ENCODE measurements at regions not wholly inside any gene's neighbourhood (a gene's known extent, or its start where the extent isn't known, plus 50 kb on each side); places are given as distances from the start of the nearest gene placed in this dataset.

DNA sequence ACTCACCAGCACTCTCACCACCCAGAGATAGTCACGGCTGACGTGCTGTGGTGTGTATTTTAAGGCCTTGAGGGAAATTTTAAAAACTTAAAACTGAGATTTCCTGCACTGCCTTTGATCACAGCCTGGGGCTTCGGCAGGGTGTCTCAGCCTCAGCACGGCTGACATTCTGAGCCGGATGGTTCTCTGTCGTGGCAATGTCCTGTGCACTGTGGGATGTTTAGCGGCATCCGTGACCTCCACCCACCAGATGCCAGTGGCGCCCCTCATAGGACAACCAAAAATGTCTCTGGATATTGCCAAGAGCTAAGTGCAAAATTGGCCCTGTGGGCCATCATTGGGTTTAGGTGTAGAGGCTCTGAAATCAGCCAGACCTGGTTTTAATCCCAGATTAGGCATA lies 142.2 kb upstream of the KCNG1 start:
- TF ChIP-seq CTCF (IDR thresholded peaks at IDR 0.05) (no peak), POLR2A (IDR thresholded peaks at IDR 0.05; ENCODE audit: low read depth) (no peak), EP300 (IDR thresholded peaks at IDR 0.05) (no peak)

Data from esophagus muscularis mucosa (tissue), 4 donors.